H9 (cell line): ENCODE measurements at regions not wholly inside any gene's neighbourhood (a gene's known extent, or its start where the extent isn't known, plus 50 kb on each side); places are given as distances from the start of the nearest gene placed in this dataset.
"Not testable (repeated sequence)": the region's sequence is repeated elsewhere in the genome, so short reads cannot be mapped to it uniquely, and the experiment has no call there.

Source experiments
- DNase-seq: peaks from one replicate; pipeline ENCODE4 v3.0.0-alpha.2; 2017
- H2AFZ ChIP-seq: one replicate; pipeline ENCODE4 v1.6.1; 2013; ENCODE audit warnings: mild to moderate bottlenecking, low read length, control low read depth, moderate library complexity
- H2AK5ac ChIP-seq: 2 replicates; pipeline ENCODE4 v1.6.1; 2013; ENCODE audit warnings: low read length, control low read depth, mixed read lengths; ENCODE audit not compliant: insufficient read length
- H2BK120ac ChIP-seq: one replicate; pipeline ENCODE4 v1.6.1; 2013; ENCODE audit warnings: low read depth, mild to moderate bottlenecking, low read length, control low read depth, inconsistent platforms; ENCODE audit not compliant: poor library complexity, severe bottlenecking
- H2BK12ac ChIP-seq: 2 replicates; pipeline ENCODE4 v1.6.1; 2013; ENCODE audit warnings: low read length, control low read depth, mixed read lengths, low read depth; ENCODE audit not compliant: insufficient read length
- H2BK15ac ChIP-seq: 2 replicates; pipeline ENCODE4 v1.6.1; 2013; ENCODE audit warnings: low read depth, low read length, control low read depth
- H2BK20ac ChIP-seq: one replicate; pipeline ENCODE4 v1.6.1; 2013; ENCODE audit warnings: low read depth, mild to moderate bottlenecking, low read length, control low read depth, inconsistent platforms; ENCODE audit not compliant: poor library complexity, severe bottlenecking
- H2BK5ac ChIP-seq: 2 replicates; pipeline ENCODE4 v1.6.1; 2013; ENCODE audit warnings: low read length, control low read depth, mixed read lengths; ENCODE audit not compliant: insufficient read length
- H3K14ac ChIP-seq: 2 replicates; pipeline ENCODE4 v1.6.1; 2013; ENCODE audit warnings: low read length, control low read depth; ENCODE audit not compliant: insufficient read depth
- H3K18ac ChIP-seq: 2 replicates; pipeline ENCODE4 v1.6.1; 2013; ENCODE audit warnings: low read depth, mild to moderate bottlenecking, mixed read lengths, low read length, control low read depth; ENCODE audit not compliant: insufficient read length
- H3K23ac ChIP-seq: 2 replicates; pipeline ENCODE4 v1.6.1; 2013; ENCODE audit warnings: low read length, control low read depth, mixed read lengths, low read depth; ENCODE audit not compliant: insufficient read length
- H3K23me2 ChIP-seq: 2 replicates; pipeline ENCODE4 v1.6.1; 2013; ENCODE audit warnings: low read depth, mild to moderate bottlenecking, mixed read lengths, low read length, control low read depth; ENCODE audit not compliant: insufficient read length, poor library complexity, severe bottlenecking
- H3K27ac ChIP-seq: 2 replicates; pipeline ENCODE4 v1.5.1; 2013; ENCODE audit warnings: low read length, control low read depth, mixed read lengths, low read depth; ENCODE audit not compliant: insufficient read length
- H3K27me3 ChIP-seq: 2 replicates; pipeline ENCODE4 v1.6.1; 2013; ENCODE audit warnings: low read length, control low read depth, inconsistent platforms; ENCODE audit not compliant: insufficient read depth
- H3K4ac ChIP-seq: 2 replicates; pipeline ENCODE4 v1.6.1; 2013; ENCODE audit warnings: low read depth, mild to moderate bottlenecking, control low read depth, inconsistent platforms, low read length, moderate library complexity
- H3K4me1 ChIP-seq: 2 replicates; pipeline ENCODE4 v1.6.1; 2013; ENCODE audit warnings: low read length, control low read depth, inconsistent platforms; ENCODE audit not compliant: insufficient read depth
- H3K4me2 ChIP-seq: 2 replicates; pipeline ENCODE4 v1.6.1; 2013; ENCODE audit warnings: low read length, control low read depth, mixed read lengths; ENCODE audit not compliant: insufficient read length, insufficient read depth
- H3K56ac ChIP-seq: 2 replicates; pipeline ENCODE4 v1.6.1; 2013; ENCODE audit warnings: low read depth, mild to moderate bottlenecking, mixed read lengths, low read length, control low read depth; ENCODE audit not compliant: insufficient read length
- H3K79me1 ChIP-seq: 2 replicates; pipeline ENCODE4 v1.6.1; 2013; ENCODE audit warnings: low read depth, mild to moderate bottlenecking, moderate library complexity, low read length, control low read depth, inconsistent platforms; ENCODE audit not compliant: insufficient read depth, poor library complexity, severe bottlenecking
- H3K79me2 ChIP-seq: 2 replicates; pipeline ENCODE4 v1.6.1; 2013; ENCODE audit warnings: low read length, control low read depth, inconsistent platforms; ENCODE audit not compliant: insufficient read depth
- H3K9ac ChIP-seq: 2 replicates; pipeline ENCODE4 v1.6.1; 2013; ENCODE audit warnings: low read length, control low read depth, mixed read lengths; ENCODE audit not compliant: insufficient read length; ENCODE audit errors: extremely low read depth
- H3K9me3 ChIP-seq: one replicate; pipeline ENCODE4 v1.6.1; 2013; ENCODE audit warnings: low read depth, low read length, inconsistent platforms; ENCODE audit not compliant: control insufficient read depth
- H3T11ph ChIP-seq: one replicate; pipeline ENCODE4 v1.6.1; 2013; ENCODE audit warnings: mild to moderate bottlenecking, low read length, control low read depth, inconsistent platforms
- H4K20me1 ChIP-seq: one replicate; pipeline ENCODE4 v1.6.1; 2013; ENCODE audit not compliant: control insufficient read depth, insufficient read length, insufficient read depth
- H4K5ac ChIP-seq: 2 replicates; pipeline ENCODE4 v1.6.1; 2013; ENCODE audit warnings: low read depth, mild to moderate bottlenecking, mixed read lengths, low read length, control low read depth; ENCODE audit not compliant: insufficient read length
- H4K8ac ChIP-seq: replicated peaks from 2 replicates; pipeline ENCODE4 v1.6.1; 2013; ENCODE audit warnings: low read length, control low read depth, mixed read lengths, low read depth; ENCODE audit not compliant: insufficient read length
- H4K91ac ChIP-seq: 2 replicates; pipeline ENCODE4 v1.6.1; 2013; ENCODE audit warnings: low read depth, mild to moderate bottlenecking, moderate library complexity, mixed read lengths, low read length, control low read depth; ENCODE audit not compliant: insufficient read length
- H3K27ac Mint-ChIP-seq, 3 experiments: 2 replicates in 2 of 3; 3 replicates in 1 of 3; pipeline ENCODE4 v1.8.0; 2020 to 2021; ENCODE audit warnings: mixed read lengths in 3 of 3, mild to moderate bottlenecking in 1 of 3, moderate library complexity in 1 of 3
- H3K27me3 Mint-ChIP-seq: 2 replicates; pipeline ENCODE4 v1.8.0; 2021; ENCODE audit warnings: low read depth, mild to moderate bottlenecking, moderate library complexity, mixed read lengths
- H3K36me3 Mint-ChIP-seq, 3 experiments: 2 replicates in 2 of 3; 3 replicates in 1 of 3; pipeline ENCODE4 v1.8.0; 2020 to 2021; ENCODE audit warnings: low read depth in 3 of 3, mixed read lengths in 3 of 3; ENCODE audit not compliant: insufficient read depth in 1 of 3
- H3K4me1 Mint-ChIP-seq, 2 experiments: 2 replicates each; pipeline ENCODE4 v1.8.0; 2020; ENCODE audit warnings: mixed read lengths in 2 of 2
- H3K4me3 Mint-ChIP-seq, 2 experiments: 2 replicates in 1 of 2; 3 replicates in 1 of 2; pipeline ENCODE4 v1.8.0; 2020 to 2021; ENCODE audit warnings: mild to moderate bottlenecking in 2 of 2, mixed read lengths in 2 of 2, moderate library complexity in 1 of 2
- H3K9me3 Mint-ChIP-seq, 2 experiments: 2 replicates in 1 of 2; 3 replicates in 1 of 2; pipeline ENCODE4 v1.8.0; 2020; ENCODE audit warnings: mild to moderate bottlenecking in 2 of 2, mixed read lengths in 2 of 2, moderate library complexity in 1 of 2
- CTCF ChIP-seq: fragments of 200-600 bp; sonication (generic); conservative IDR thresholded peaks from 3 replicates; pipeline ENCODE4 v1.8.0; 2021; ENCODE audit warnings: antibody characterized with exemption, mild to moderate bottlenecking
- WGBS: extraction: QIAGEN DNeasy Blood & Tissue Kit; methylation state at CpG from one replicate; pipeline ENCODE4 v1.1.7; 2013; ENCODE audit warnings: missing lambda C conversion rate, low lambda C conversion rate, mixed read lengths; ENCODE audit not compliant: insufficient read length; ENCODE audit errors: extremely low coverage; 5-methylcytosine and 5-hydroxymethylcytosine counted together

- TF ChIP-seq CTCF = no peak
- H4K5ac ChIP-seq = no peak overlapping the region
These were observed 64.9 kb upstream of the WAPL start for GRCh38 chr10:86586516-86586915.

DNA sequence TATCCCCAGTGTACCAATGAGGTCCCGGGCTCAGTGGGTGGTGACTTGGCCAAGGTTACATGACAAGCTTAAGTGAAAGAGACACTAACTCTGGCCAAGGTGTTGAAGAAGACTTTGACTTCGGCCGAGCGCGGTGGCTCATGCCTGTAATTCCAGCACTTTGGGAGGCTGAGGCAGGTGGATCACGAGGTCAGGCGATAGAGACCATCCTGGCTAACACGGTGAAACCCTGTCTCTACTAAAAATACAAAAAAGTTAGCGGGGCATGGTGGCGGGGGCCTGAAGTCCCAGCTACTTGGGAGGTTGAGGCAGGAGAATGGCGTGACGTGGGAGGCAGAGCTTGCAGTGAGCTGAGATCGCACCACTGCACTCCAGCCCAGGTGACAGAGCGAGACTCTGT is 65.6 kb upstream of the OPN4 start:
- not testable (repeated sequence) for H2BK12ac ChIP-seq, H2BK5ac ChIP-seq, H3K56ac ChIP-seq, H2BK120ac ChIP-seq, H3K27me3 ChIP-seq, H3K9ac ChIP-seq, H2AFZ ChIP-seq, H3K14ac ChIP-seq, H3K4me1 ChIP-seq, H2BK20ac ChIP-seq, H3K4me3 Mint-ChIP-seq, H4K8ac ChIP-seq, H3T11ph ChIP-seq, H2AK5ac ChIP-seq, H3K4me1 Mint-ChIP-seq, H3K9me3 Mint-ChIP-seq, H3K9me3 ChIP-seq, H3K23me2 ChIP-seq, H3K79me1 ChIP-seq, H3K79me2 ChIP-seq, H3K27ac ChIP-seq, H3K18ac ChIP-seq, H3K27ac Mint-ChIP-seq, H3K4me2 ChIP-seq, H3K36me3 Mint-ChIP-seq, H4K91ac ChIP-seq, H2BK15ac ChIP-seq, H4K20me1 ChIP-seq, H3K23ac ChIP-seq, H3K27me3 Mint-ChIP-seq, H4K5ac ChIP-seq, H3K4ac ChIP-seq
- no CpG with 5 or more reads among the region's 14 CpGs for WGBS
- DNase-seq = peak; percentile 5

More at GRCh38 chr10:86586516-86586915, 64.9 kb upstream of the WAPL start:
- peak; percentile 24 for DNase-seq
- no peak overlapping the region for H4K91ac ChIP-seq
- no peak overlapping the region for H3K56ac ChIP-seq
- no peak overlapping the region for H2BK12ac ChIP-seq
- Mint-ChIP-seq H3K27me3 (peaks cover 4% of the 10 kb centered on the region), H3K9me3 (peaks cover 0 to 7% of the 10 kb centered on the region in 2 experiments; a peak in 2 of 5 replicates), H3K4me3 (no peak overlapping the region), H3K4me1 (peaks cover 2 to 5% of the 10 kb centered on the region in 2 experiments; a peak in 2 of 4 replicates), H3K27ac (no peak overlapping the region; a peak in 1 of 7 replicates), H3K36me3 (0 out of 7 replicates have a peak, but pooled peaks cover 0 to 4% (median 0%) of the 10 kb centered on the region in 3 experiments)
- no peaks in the 10 kb centered on the region for H3K79me2 ChIP-seq
- no peaks in the 10 kb centered on the region for H3K27me3 ChIP-seq
- H3K23ac ChIP-seq = no peak overlapping the region
- no CpG with 5 or more reads among the region's 4 CpGs for WGBS
- no peak overlapping the region for H2AFZ ChIP-seq
- no peak overlapping the region for H2AK5ac ChIP-seq
- no peak overlapping the region for H2BK5ac ChIP-seq
- H3K23me2 ChIP-seq = no peaks in the 10 kb centered on the region
- H3K79me1 ChIP-seq = no peaks in the 10 kb centered on the region
- no peak overlapping the region for H4K8ac ChIP-seq
- no peaks in the 10 kb centered on the region for H4K20me1 ChIP-seq
- no peak overlapping the region for H3K14ac ChIP-seq
- H3T11ph ChIP-seq = no peak overlapping the region
- H2BK120ac ChIP-seq = no peak overlapping the region
- H3K27ac ChIP-seq = no peak overlapping the region
- H3K9me3 ChIP-seq = no peaks in the 10 kb centered on the region
- no peak overlapping the region for H3K9ac ChIP-seq
- no peak overlapping the region for H3K18ac ChIP-seq
- H3K4me1 ChIP-seq = no peaks in the 10 kb centered on the region
- H3K4me2 ChIP-seq = no peak overlapping the region
- H3K4ac ChIP-seq = no peak overlapping the region
- no peak overlapping the region for H2BK20ac ChIP-seq
- H2BK15ac ChIP-seq = no peak overlapping the region
